Activated gamma-delta T cell treated with Interleukin-2 at 50 U/mL for 16 hours (primary cell): ENCODE measurements at regions not wholly inside any gene's neighbourhood (a gene's known extent, or its start where the extent isn't known, plus 50 kb on each side); places are given as distances from the start of the nearest gene placed in this dataset.

ENCODE experiments used
- DNase-seq: peaks from one replicate; pipeline ENCODE4 v3.0.0-alpha.2; 2020

DNA sequence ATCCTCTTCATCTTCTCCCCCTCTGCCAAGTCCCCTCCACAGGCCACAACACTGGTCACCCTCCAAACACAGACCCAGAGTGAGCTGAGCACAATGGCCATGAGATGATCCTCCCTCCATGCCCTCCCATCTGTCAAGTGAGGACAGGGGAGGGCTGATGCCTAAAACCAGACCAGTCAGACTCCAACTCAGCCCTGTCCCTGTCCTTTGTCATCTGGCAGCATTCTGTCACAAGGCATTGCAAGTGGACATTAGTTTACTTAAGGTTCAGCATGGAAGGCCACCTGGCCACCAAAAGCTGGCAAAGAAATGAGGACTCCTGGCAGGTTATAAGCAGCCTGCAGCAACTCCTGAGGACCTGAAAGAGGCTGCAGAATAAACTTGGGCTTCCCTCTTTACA lies 136.2 kb upstream of the SLC30A5 start:
- no peak for DNase-seq

GRCh38 chr5:68958428-68958827 lies 135.4 kb upstream of the SLC30A5 start:
- DNase-seq, result no peak

DNA sequence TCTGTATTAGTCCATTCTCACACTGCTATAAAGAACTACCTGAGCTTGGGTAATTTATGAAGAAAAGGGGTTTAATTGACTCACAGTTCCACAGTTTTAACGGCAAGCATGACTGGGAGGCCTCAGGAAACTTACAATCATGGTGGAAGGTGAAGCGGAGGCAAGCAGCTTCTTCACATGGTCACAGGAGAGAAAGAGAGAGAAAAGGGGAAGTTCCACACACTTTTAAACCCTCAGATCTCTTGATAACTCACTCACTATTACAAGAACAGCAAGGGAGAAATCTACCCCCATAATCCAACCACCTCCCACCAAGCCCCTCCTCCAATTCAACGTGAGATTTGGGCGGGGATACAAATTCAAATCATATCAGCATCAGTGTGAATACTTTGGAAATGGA lies 133.4 kb upstream of the SLC30A5 start:
- no peak for DNase-seq

GRCh38 chr5:68960961-68961360 lies 132.9 kb upstream of the SLC30A5 start:
- DNase-seq, result no peak

DNA sequence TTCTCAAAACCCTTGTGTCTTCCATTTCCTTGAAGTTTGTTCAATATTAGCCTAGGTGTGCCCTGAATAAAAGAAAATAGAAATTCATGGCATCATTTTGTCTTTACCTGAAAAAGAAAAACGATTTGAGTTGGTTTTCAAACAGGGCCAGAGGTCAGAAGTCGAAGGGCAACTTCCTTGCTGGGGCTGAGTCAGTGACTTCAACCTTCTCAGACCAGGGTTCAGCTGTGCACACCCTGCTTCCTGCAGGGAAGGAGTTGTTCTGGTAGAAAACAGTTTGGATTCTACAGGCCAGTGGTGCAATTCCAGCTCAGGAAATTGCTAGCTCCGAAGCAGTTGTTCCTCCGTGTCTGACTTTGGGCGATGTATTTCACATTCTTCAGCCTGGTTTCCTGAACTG lies 132.1 kb upstream of the SLC30A5 start:
- no peak for DNase-seq

- no peak for DNase-seq
Observed at GRCh38 chr5:68962757-68963484, 130.9 kb upstream of the SLC30A5 start.

DNA sequence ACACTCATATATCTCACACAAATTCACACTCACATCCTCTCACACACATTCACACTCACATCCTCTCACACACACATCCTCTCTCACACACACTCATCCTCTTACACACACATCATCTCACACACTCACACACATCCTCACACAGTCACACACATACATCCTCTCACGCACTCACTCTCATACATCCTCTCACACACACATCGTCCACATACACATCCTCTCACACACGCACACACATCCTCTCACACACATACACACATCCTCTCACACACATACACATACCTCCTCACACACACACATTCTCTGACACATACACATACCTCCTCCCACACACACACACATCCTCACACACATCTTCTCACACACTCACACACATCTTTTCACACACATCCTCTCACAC lies 129.1 kb upstream of the SLC30A5 start:
- DNase-seq, result no peak

GRCh38 chr5:68965926-68966325 lies 127.9 kb upstream of the SLC30A5 start:
- no peak for DNase-seq

GRCh38 chr5:68966596-68966995 lies 127.2 kb upstream of the SLC30A5 start:
- DNase-seq, result no peak

- DNase-seq, result no peak
Observed at GRCh38 chr5:68968429-68968828, 125.4 kb upstream of the SLC30A5 start.

DNA sequence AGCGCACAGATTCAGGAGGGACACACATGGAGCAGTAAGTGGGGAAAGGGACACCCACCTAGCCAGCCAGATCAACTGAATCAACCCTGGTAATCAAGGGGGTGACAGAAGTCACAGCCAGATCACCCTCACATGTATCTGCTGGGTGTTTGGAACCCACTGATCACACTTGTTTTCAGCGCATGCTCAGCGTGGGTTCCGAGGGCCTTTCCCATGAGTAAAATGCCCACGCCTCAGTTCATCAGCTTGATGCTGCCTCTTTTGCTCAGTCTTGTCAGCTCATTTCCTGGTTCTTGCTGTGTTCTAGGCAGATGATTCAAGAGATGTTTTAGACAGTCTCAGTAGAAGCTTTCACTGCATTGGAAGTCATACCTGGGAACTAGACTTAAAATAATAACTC lies 123.2 kb upstream of the SLC30A5 start:
- no peak for DNase-seq

DNA sequence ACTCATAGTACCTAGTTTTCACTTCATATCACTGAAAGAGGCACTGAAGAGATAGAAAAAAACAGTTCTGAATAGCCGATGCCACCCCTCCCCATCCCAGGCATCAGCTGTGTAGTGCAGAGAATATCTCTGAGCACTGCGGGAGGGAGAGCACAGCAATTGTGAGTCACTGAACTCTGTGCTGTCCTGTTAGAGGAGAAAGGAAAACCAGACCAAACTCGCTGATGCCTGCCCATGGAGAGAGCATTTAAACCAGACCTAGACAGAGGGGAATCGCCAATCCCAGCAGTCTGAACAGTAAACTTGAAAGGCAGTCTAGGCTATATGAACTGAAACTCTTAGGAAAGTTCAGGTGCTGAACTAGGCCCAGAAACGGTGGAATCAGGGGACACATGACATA lies 120.1 kb upstream of the SLC30A5 start:
- no peak for DNase-seq

- no peak for DNase-seq
Observed at GRCh38 chr5:68983043-68983442, 110.8 kb upstream of the SLC30A5 start.

GRCh38 chr5:68983959-68984358 lies 109.9 kb upstream of the SLC30A5 start:
- no peak for DNase-seq

DNA sequence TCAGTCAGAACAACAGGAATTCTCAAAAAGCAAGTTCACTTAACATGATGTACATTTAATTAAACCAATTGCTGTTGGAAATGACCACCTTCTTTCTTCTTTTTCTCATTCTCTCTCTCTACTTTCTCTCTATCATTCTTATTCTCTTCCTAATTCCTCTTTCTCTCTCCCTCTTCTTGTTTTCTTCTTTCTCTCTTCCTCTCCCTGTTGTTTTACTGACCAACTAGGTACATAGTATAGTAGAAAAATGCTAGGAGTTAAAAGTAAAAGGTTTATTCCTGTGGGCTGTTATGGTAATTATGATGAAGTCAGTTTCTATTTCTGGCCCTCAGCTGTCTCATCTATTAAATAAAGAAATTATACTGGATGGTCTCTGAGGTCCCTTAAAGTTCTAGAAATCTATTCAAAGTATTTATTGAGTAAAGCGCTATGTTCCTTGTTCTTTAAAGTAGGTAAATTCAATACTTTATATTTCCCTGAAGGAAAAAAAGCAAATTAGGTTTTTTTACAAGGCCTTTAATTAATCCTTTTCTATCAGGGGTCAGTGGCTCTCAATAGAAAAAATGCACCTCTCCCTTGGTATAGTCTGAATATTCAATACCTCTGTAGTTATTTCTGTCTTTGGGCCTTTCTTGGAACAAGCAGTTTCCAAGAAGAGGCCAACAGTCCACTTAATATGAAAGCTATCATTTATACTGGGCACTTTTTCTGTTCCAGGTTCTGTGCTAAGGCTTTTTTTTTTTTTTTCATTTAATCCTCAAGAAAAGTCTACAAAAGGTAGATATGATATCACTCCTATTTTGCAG lies 102.3 kb upstream of the SLC30A5 start:
- DNase-seq, result no peak

GRCh38 chr5:68994645-68995044 lies 99.2 kb upstream of the SLC30A5 start:
- DNase-seq, result no peak

DNA sequence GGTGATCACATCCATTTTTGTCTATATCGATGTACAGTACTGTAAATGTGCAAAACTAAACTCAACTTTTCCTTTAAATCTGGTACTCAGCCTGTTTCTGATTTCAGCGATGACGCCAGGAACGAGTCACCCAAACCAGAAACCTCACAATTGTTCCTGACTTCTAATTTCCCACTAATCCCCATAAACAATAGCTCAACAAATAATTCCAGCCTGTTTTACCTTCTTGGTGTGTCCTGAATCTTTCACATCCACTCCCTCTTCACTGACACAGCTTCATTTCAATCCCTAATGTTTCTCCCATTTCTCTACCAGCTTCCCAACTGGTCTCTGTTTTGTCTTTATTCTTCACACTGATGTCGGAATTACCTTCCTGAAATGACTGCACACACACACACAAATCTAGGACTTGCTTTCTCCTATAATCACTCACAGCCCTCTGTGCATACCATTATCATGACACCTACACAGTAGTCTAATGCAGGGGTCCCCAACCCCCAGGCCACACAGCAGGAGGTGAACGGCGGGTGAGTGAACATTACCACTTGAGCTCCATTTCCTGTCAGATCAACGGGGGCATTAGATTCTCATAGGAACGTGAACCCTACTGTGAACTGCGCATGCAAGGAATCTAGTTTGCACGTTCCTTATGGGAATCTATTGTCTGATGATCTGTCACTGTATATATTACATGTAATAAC lies 97.8 kb upstream of the SLC30A5 start:
- DNase-seq, result no peak

- DNase-seq, result no peak
Observed at GRCh38 chr5:68999181-68999580, 94.6 kb upstream of the SLC30A5 start.

DNA sequence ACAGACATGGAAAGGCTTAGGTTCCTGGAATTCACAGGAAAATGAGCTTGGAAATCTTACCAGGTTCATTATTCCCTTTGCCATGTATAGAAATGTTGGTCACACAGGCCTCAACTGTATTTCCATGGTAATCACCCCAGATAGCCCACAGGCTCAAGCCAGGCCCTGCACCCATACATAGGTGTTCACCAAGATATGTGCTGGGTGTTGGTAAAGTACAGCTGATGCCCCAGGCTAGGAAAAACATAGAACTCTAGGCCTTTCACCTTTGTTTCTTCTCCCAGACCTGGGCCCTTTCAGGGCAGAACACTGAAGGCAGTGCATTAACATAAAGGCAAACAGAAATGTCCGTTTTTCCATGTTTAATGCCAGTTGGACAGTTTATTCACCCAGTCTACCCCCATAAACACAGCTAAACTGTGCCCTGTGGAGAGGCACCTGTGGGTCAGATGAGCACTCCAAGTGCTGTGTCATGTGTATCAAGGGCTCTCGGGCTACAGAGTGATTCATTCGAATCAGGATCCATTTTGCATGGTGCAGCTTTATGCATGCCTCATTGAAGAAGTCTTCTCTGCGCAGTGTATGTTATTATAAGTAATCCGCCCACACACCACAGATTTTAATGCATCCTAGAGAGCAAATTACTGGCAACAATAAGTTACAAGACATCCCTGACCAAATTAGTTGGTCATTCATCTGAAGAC lies 93.4 kb upstream of the SLC30A5 start:
- no peak for DNase-seq

DNA sequence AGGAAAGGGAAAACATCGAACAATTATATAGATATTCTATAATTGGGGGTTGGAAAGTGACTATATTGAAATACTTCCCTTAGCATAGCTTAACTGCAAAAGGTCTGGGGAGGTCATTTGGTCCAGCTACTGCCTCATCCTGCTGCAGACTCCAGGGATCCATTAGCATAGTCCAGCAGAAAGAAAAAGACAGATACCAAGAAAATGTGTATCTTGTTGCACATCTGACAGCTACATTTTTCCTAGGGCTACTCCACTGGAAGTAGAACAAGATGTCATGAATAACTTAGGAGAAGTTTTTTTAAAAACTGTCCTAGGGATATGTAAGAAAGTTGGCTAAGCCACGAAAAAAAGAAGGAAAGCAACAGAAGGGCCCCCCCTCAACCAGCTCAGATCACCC lies 92.9 kb upstream of the SLC30A5 start:
- DNase-seq, result no peak

DNA sequence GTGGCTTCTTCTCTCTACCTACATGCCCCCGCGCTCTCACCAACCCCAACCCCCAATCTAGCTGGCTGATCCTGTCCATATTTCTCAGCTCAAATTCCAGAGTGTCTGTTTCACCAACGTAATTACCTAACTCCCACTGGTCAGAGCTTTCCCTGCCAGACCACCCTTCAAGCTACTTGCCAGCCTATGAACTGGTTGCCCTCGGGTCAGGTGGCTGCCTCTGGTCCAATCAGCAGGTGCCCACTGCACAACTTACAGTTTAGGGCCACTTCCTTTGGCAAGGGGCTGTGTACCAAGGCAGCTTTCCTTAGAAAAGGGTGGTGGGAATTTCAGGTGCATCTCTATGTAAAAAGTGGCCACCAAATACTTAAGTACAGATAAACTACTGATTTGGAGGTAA lies 92.2 kb upstream of the SLC30A5 start:
- no peak for DNase-seq

- no peak for DNase-seq
Observed at GRCh38 chr5:69004127-69004526, 89.7 kb upstream of the SLC30A5 start.

- no peak for DNase-seq
Observed at GRCh38 chr5:69004676-69005075, 89.1 kb upstream of the SLC30A5 start.
